HCT116 (cell line): ENCODE measurements at regions not wholly inside any gene's neighbourhood (a gene's known extent, or its start where the extent isn't known, plus 50 kb on each side); places are given as distances from the start of the nearest gene placed in this dataset.

Experiments
- CTCF ChIP-seq, 3 experiments: fragments of 200-600 bp in 1 of 3; sonication (generic) in 1 of 3; IDR thresholded peaks in 2 of 3; conservative IDR thresholded peaks in 1 of 3; 2 replicates each; pipeline ENCODE4 v1.5.1; 2012 to 2017; ENCODE audit warnings: low read depth in 2 of 3, low read length in 2 of 3, antibody characterized with exemption in 1 of 3, borderline replicate concordance in 1 of 3, control low read depth in 1 of 3, mild to moderate bottlenecking in 1 of 3, mixed read lengths in 1 of 3, mixed run types in 1 of 3, moderate library complexity in 1 of 3; ENCODE audit not compliant: insufficient read depth in 1 of 3
- EGR1 ChIP-seq: IDR thresholded peaks from 2 replicates; pipeline ENCODE4 v1.6.1; 2012; ENCODE audit warnings: low read depth
- EZH2 ChIP-seq: fragments of 200-600 bp; sonication (generic); IDR thresholded peaks from 2 replicates; pipeline ENCODE4 v1.6.1; 2017; ENCODE audit warnings: antibody characterized with exemption, mixed run types
- EZH2phosphoT487 ChIP-seq: fragments of 200-600 bp; IDR thresholded peaks from 2 replicates; pipeline ENCODE4 v1.6.1; 2018; ENCODE audit warnings: antibody characterized with exemption, borderline replicate concordance
- MAX ChIP-seq: IDR thresholded peaks from 2 replicates; pipeline ENCODE4 v1.6.1; 2012
- POLR2AphosphoS5 ChIP-seq: IDR thresholded peaks from 2 replicates; pipeline ENCODE4 v1.6.1; 2011; ENCODE audit warnings: mild to moderate bottlenecking, low read depth, low read length, moderate library complexity
- YY1 ChIP-seq: IDR thresholded peaks from 2 replicates; pipeline ENCODE4 v1.6.1; 2011; ENCODE audit warnings: low read length, low read depth, moderate library complexity, mild to moderate bottlenecking; ENCODE audit not compliant: insufficient replicate concordance; ENCODE audit errors: extremely low read depth
- TF ChIP-seq, protein P1 (sequence below): IDR thresholded peaks from 2 replicates; pipeline ENCODE4 v1.6.1; 2011; ENCODE audit warnings: mild to moderate bottlenecking, low read length, moderate library complexity; ENCODE audit not compliant: insufficient replicate concordance; ENCODE audit errors: extremely low read depth

DNA sequence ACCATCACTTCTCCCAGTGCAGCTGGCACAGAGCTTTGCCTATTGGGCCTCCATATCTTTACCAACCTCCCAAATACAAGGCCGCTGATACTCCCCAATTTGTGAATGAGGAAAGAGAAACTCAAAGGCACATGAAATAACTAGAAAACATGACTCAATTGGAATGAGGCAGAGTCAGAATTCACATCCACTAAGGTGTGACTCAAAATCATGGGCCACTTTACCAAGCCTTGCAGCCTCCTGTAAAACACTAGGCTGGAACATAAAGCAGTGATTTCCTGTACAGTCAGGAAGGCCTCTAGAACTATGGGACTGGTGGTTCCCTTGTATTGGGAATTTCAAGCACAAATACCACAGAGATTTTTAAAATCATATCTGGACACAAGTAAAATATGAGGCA is 128.6 kb downstream of the DCLK3 start:
- TF ChIP-seq CTCF (IDR thresholded peaks at IDR 0.05 in 2 of 3, conservative IDR thresholded peaks at IDR 0.05 in 1 of 3; ENCODE audit: borderline replicate concordance in 1 of 3, insufficient read depth in 1 of 3, low read depth in 2 of 3, low read length in 2 of 3) (no peak), EZH2phosphoT487 (no peak), EZH2 (no peak), YY1 (no peak), POLR2AphosphoS5 (no peak), EGR1 (no peak), MAX (no peak)
- TF ChIP-seq, protein P1, sequence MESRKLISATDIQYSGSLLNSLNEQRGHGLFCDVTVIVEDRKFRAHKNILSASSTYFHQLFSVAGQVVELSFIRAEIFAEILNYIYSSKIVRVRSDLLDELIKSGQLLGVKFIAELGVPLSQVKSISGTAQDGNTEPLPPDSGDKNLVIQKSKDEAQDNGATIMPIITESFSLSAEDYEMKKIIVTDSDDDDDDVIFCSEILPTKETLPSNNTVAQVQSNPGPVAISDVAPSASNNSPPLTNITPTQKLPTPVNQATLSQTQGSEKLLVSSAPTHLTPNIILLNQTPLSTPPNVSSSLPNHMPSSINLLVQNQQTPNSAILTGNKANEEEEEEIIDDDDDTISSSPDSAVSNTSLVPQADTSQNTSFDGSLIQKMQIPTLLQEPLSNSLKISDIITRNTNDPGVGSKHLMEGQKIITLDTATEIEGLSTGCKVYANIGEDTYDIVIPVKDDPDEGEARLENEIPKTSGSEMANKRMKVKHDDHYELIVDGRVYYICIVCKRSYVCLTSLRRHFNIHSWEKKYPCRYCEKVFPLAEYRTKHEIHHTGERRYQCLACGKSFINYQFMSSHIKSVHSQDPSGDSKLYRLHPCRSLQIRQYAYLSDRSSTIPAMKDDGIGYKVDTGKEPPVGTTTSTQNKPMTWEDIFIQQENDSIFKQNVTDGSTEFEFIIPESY, result no peak
